Pancreas (tissue), 10 donors: ENCODE measurements at regions not wholly inside any gene's neighbourhood (a gene's known extent, or its start where the extent isn't known, plus 50 kb on each side); places are given as distances from the start of the nearest gene placed in this dataset.

Experiments used
- ATAC-seq, 4 donors: fragments of 200-7000 bp; cut with Tn5 transposase; one replicate each; pipeline versions ENCODE4 v1.8.0 to v1.9.1; 2020; ENCODE audit warnings: mild to moderate bottlenecking in 4 of 4, moderate library complexity in 4 of 4
- DNase-seq, 6 donors: peaks; one replicate each; pipeline ENCODE4 v3.0.0-alpha.2; 2020
- FAIRE-seq: peaks from 2 replicates; lab custom pipeline; 2012; peaks lifted over from hg19 to GRCh38; lab: Jason Lieb, UNC
- H3K27ac ChIP-seq, 4 donors: fragments of 200-600 bp; sonication (generic); 1 replicate in 3 of 4; 2 replicates in 1 of 4; pipeline versions ENCODE4 v1.5.0 to v1.8.0; 2020
- H3K27me3 ChIP-seq, 4 donors: fragments of 200-600 bp; one replicate each; pipeline ENCODE4 v1.8.0; 2021
- H3K36me3 ChIP-seq, 3 donors: fragments of 200-600 bp; sonication (generic) in 1 of 3; one replicate each; pipeline versions ENCODE4 v1.5.0 to v1.8.0; 2020 to 2021
- H3K4me1 ChIP-seq, 3 donors: fragments of 200-600 bp; one replicate each; pipeline ENCODE4 v1.8.0; 2021
- H3K4me3 ChIP-seq, 4 donors: fragments of 200-600 bp; sonication (generic) in 2 of 4; one replicate each; pipeline versions ENCODE4 v1.5.0 to v1.8.0; 2020 to 2021
- H3K9me3 ChIP-seq, 4 donors: fragments of 200-600 bp; one replicate each; pipeline ENCODE4 v1.8.0; 2021
- CTCF ChIP-seq, 4 donors: fragments of 200-600 bp; sonication (generic) in 3 of 4; IDR thresholded peaks; one replicate each; pipeline versions ENCODE4 v1.5.0 to v1.8.0; 2021; ENCODE audit warnings: antibody characterized with exemption in 4 of 4
- WGBS, 2 donors: extraction: QIAGEN DNeasy Blood & Tissue Kit; methylation state at CpG; one replicate each; pipeline ENCODE4 v1.1.7; 2013; 5-methylcytosine and 5-hydroxymethylcytosine counted together
- intact Hi-C, 3 donors: fragments of 100-400 bp; cut with DNase I; formaldehyde crosslinking; loops; one replicate each; pipeline versions ENCODE4 v1.11.1 to v1.14.2; 2022
- donor health status: healthy with polysubstance abuse.
- donor health status: DM: no; HTN: no; CAD: no; lungs with moderate emphysema.
- donor health status: DM: no; HTN: no; CAD: no.
- donor health status: control.
- donor health status: control.
- donor health status: Bipolar disorder and iron deficiency.
- donor health status: DM: yes; HTN: yes; CAD: no.
- donor health status: DM: no; HTN: no; CAD: no.
- donor health status: DM: no; HTN: no; CAD: no.
- donor health status: DM: yes; HTN: yes; CAD: no.

- FAIRE-seq, result no peak
- 74 to 82% methylated on average over 2 of the region's 2 CpGs for WGBS, 2 donors
- intact Hi-C loops, result no loop called here
Measured at GRCh38 chr20:42003380-42003779, 385.2 kb upstream of the CHD6 start.

GRCh38 chr20:41998539-41999341, 380.6 kb upstream of the CHD6 start:
- H3K4me1 ChIP-seq, result no peaks in the 10 kb centered on the region
- ATAC-seq, result no peak
- intact Hi-C loops, result no loop called here
- DNase-seq, result no peak
- no peak for FAIRE-seq
- no peak overlapping the region for H3K4me3 ChIP-seq
- no peak for TF ChIP-seq CTCF (IDR thresholded peaks at IDR 0.05)
- H3K9me3 ChIP-seq, result no peaks in the 10 kb centered on the region
- H3K27ac ChIP-seq, result no peak overlapping the region
- H3K27me3 ChIP-seq, result no peaks in the 10 kb centered on the region
- H3K36me3 ChIP-seq, result no peaks in the 10 kb centered on the region
- 87 to 88% methylated on average over 92 of the region's 92 CpGs for WGBS, 2 donors

More at GRCh38 chr20:42003380-42003779, 385.2 kb upstream of the CHD6 start:
- Histone ChIP-seq H3K9me3 (no peaks in the 10 kb centered on the region), H3K27me3 (no peaks in the 10 kb centered on the region), H3K4me3 (no peak overlapping the region), H3K36me3 (no peaks in the 10 kb centered on the region), H3K4me1 (no peaks in the 10 kb centered on the region), H3K27ac (no peak overlapping the region)
- no peak for DNase-seq
- ATAC-seq, result no peak
- TF ChIP-seq CTCF (IDR thresholded peaks at IDR 0.05), result no peak

GRCh38 chr20:41996951-41997350, 378.8 kb upstream of the CHD6 start:
- Histone ChIP-seq H3K4me1 (no peaks in the 10 kb centered on the region), H3K27me3 (no peaks in the 10 kb centered on the region), H3K9me3 (no peaks in the 10 kb centered on the region), H3K36me3 (no peaks in the 10 kb centered on the region), H3K27ac (no peak overlapping the region), H3K4me3 (no peak overlapping the region)
- TF ChIP-seq CTCF (IDR thresholded peaks at IDR 0.05), result no peak
- FAIRE-seq (no peak), DNase-seq (no peak), ATAC-seq (no peak)
- 85 to 88% methylated on average over 3 of the region's 3 CpGs for WGBS, 2 donors
- intact Hi-C loops, result no loop called here

GRCh38 chr20:41992481-41992880, 374.3 kb upstream of the CHD6 start:
- no peak for ATAC-seq
- H3K4me3 ChIP-seq, result no peak overlapping the region
- no peak for DNase-seq
- WGBS, 2 donors, result 44 to 60% methylated on average over 4 of the region's 4 CpGs
- H3K36me3 ChIP-seq, result no peaks in the 10 kb centered on the region
- H3K4me1 ChIP-seq, result no peaks in the 10 kb centered on the region
- H3K27me3 ChIP-seq, result peaks cover 0 to 8% (median 2%) of the 10 kb centered on the region in 4 donors
- no peaks in the 10 kb centered on the region for H3K9me3 ChIP-seq
- no peak for FAIRE-seq
- no peak for TF ChIP-seq CTCF (IDR thresholded peaks at IDR 0.05)
- no peak overlapping the region for H3K27ac ChIP-seq
- intact Hi-C loops, result no loop called here

GRCh38 chr20:41991412-41991811, 373.2 kb upstream of the CHD6 start:
- TF ChIP-seq CTCF (IDR thresholded peaks at IDR 0.05), result no peak
- no peaks in the 10 kb centered on the region for H3K4me1 ChIP-seq
- H3K36me3 ChIP-seq, result no peaks in the 10 kb centered on the region
- H3K27ac ChIP-seq, result no peak overlapping the region
- no peak overlapping the region for H3K4me3 ChIP-seq
- peaks cover 0 to 8% (median 2%) of the 10 kb centered on the region in 4 donors for H3K27me3 ChIP-seq
- intact Hi-C loops, result no loop called here
- H3K9me3 ChIP-seq, result no peaks in the 10 kb centered on the region
- DNase-seq, result no peak
- ATAC-seq, result no peak
- WGBS, 2 donors, result 46 to 52% methylated on average over 1 of the region's 1 CpG
- FAIRE-seq, result no peak
